22Rv1 (cell line): ENCODE measurements at regions not wholly inside any gene's neighbourhood (a gene's known extent, or its start where the extent isn't known, plus 50 kb on each side); places are given as distances from the start of the nearest gene placed in this dataset.

Source experiments
- H3K27ac ChIP-seq: fragments of 450-650 bp; 2 replicates; pipeline ENCODE4 v1.5.1; 2017
- CTCF ChIP-seq: fragments of 450-650 bp; IDR thresholded peaks from 2 replicates; pipeline ENCODE4 v1.5.1; 2017; ENCODE audit warnings: mild to moderate bottlenecking
- ZFX ChIP-seq: fragments of 450-650 bp; IDR thresholded peaks from 2 replicates; pipeline ENCODE4 v1.6.1; 2017; ENCODE audit warnings: antibody characterized with exemption, borderline replicate concordance

DNA sequence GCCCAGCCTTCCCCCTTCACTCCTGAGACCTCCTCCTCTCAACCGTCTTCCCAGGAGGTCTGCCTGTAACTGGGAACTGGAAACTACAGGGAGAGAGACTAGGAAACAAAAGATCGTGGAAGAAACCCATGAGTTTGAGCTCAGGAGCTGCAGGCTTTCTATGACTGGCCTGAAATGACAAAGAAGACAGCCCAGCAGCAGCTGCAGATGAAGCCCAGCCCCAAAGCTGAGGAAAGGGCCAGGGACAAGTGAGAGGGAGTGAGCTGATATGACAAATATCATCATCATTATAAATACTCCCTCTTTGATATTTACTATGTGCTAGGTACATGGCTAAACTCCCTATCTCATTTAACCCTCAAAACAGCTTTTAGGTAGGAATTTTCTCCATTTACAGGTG is 142.6 kb upstream of the CTTNBP2NL start:
- TF ChIP-seq ZFX: no peak
- TF ChIP-seq CTCF: no peak
- H3K27ac ChIP-seq: no peak overlapping the region

- H3K27ac ChIP-seq: no peak overlapping the region
- TF ChIP-seq ZFX: no peak
- no peak for TF ChIP-seq CTCF
Measured at GRCh38 chr1:112255080-112255479, 140.9 kb upstream of the CTTNBP2NL start.

- no peak for TF ChIP-seq ZFX
- no peak for TF ChIP-seq CTCF
- no peak overlapping the region for H3K27ac ChIP-seq
Measured at GRCh38 chr1:112256411-112256810, 139.6 kb upstream of the CTTNBP2NL start.

DNA sequence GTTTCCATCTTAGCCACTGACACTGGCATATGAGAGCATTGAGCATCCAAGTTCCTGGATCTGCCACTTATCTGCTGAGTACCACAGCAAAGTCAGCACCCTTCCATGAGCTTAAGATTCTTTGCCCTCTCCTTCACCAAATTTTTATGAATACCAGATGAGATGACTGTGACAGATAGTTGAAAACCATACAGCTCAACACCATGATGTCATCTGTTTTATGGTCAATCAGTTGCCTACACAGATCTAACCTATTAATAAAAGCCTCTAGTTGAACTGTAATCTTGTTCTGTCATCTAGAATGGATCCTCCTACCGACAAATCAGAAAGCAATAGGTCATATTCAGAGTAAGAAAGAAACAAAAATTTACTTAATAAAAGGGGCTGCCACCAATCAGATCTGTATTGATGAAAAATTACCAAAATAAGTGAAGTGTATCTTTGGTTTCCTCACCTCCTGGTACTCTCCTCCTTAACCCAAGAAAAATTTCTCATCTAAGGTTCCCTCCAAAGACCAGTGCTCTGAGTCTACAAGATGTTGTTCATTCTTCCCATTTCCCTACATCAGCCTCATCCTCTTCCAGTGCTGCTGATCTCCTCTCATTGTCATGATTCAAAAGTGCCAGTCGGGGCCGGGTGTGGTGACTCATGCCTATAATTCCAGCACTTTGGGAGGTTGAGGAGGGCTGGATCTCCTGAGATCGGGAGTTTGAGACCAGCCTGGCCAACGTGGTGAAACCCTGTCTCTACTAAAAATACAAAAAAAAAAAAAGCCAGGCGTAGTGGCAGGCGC is 138.8 kb upstream of the CTTNBP2NL start:
- H3K27ac ChIP-seq: no peak overlapping the region
- TF ChIP-seq CTCF: no peak
- no peak for TF ChIP-seq ZFX

- no peak overlapping the region for H3K27ac ChIP-seq
- TF ChIP-seq ZFX: no peak
- TF ChIP-seq CTCF: no peak
Measured at GRCh38 chr1:112260699-112261098, 135.3 kb upstream of the CTTNBP2NL start.

DNA sequence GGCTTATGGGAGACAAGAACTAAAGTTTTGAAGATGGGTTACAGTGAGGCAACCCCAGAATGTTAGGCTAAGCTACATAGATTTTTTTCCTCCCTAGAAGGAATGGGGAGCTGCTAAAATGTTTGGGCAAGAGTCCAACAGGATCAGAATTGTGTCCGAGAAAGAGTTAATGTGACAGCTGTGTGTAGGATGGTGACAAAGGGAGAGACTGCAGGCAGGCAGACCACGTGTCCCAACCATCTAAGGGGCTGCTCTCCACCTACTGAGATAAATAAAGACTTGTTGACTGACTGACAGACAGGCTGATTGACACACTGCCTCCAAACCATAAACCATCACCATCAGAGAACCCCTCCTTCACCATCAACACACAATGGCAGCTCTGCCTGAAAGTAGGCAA is 133.7 kb upstream of the CTTNBP2NL start:
- TF ChIP-seq CTCF (no peak), ZFX (no peak)
- H3K27ac ChIP-seq: no peak overlapping the region

DNA sequence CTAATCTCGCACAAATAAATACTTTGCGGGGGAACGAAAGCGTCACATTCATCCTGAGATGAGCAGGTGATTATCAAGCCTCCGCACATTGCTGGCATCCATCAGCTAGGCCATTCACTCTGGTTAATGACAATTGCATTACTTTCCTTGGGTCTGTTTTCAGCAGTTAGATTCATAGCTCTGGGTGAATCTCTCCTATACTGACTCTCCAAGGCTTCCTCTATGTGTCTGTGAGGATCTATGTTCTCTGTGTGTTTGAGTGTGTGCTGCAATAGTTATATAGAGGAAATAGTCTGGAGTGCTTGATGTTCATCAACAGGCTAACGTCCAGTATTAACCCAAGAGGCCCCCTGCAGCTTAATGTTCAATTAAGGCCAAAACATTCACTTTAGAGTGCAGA is 133.0 kb upstream of the CTTNBP2NL start:
- TF ChIP-seq CTCF (no peak), ZFX (no peak)

More for the DNA sequence above, 133.0 kb upstream of the CTTNBP2NL start:
- H3K27ac ChIP-seq: no peak overlapping the region
